ENCODE measurements at regions not wholly inside any gene's neighbourhood (a gene's known extent, or its start where the extent isn't known, plus 50 kb on each side); places are given as distances from the start of the nearest gene placed in this dataset.

DNA sequence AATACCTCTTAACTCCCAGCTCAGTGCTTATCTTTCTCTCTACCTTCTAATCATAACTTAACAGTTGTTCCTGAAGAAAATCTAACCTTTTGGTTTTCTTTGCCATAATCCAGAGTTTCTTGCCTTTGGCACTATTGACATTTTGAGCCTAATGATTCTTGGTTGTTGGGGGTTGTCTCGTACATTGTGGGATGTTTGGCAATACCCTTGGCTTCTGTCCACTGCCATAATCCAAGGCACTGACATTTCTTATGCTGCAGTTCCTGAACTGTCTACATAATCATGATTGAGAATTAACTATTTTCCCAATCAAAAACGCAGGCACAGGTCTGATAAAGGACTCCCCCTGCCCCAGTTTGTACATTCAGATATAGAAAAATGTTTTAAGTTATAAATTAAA, 203.2 kb upstream of the MEX3C start:
- no peak for DNase-seq

DNA sequence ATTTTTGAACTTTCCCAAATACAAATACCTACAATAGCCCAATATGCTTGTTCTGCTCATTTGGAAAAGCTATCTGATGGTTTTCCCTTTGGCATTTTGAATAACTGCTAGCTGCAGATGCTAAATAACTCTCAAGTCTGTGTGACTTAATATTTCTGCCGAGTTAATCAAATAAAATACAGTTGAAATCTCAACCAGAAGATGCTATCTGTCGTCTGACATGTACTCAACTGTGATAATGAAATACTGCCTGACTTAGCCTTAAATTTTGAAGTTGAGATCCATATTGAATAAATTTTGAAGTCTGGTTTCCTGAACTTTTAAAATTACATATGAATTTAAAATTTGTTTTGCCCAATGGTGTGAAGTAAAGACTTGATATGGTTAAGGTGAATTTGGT, 204.4 kb upstream of the MEX3C start:
- DNase-seq: no peak

DNA sequence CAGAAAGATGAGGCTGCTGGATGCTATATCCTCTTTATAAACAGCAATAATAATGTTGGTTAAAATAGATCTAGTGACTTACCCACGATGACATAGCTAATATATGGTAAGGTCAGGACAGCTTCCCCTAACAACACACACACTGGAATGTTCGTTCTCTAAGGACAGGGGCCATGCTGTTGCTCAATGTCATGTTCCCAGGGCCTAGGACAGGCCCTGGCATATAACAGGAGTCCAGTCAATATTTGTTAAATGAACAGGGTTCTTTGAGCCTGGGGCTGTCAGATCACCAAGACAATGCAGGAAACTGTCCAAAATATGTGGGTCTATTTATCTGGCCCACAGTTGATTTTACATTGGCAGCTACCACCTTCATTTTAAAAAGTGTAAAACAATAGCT, 207.1 kb upstream of the MEX3C start:
- DNase-seq: no peak

GRCh38 chr18:51405683-51406477, 208.4 kb upstream of the MEX3C start:
- DNase-seq: no peak

- no peak for DNase-seq
Observed at GRCh38 chr18:51417643-51418483, 220.4 kb upstream of the MEX3C start.

- DNase-seq: no peak
Observed at GRCh38 chr18:51425475-51425874, 228.0 kb upstream of the MEX3C start.

DNA sequence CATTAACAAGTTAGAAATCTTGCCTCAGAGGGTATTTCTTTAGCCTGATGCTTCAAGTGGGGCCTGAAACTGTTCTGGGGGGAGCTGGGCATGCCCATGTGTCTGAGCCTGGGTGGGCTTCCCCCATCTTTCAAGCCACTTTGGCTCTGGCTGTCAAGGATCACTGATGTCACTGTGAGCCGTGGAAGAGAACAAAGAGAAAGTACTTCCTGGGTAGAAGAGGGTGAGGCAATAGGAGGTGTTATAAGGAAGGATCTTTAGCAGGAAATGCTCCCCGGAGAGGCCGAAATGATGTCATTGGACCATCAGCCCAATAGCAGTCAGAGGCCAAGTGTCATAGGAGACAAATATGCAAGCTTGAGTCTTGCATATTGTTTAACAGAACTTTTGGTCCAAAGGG, 228.4 kb upstream of the MEX3C start:
- no peak for DNase-seq

- DNase-seq: no peak
Observed at GRCh38 chr18:51426996-51427395, 229.5 kb upstream of the MEX3C start.

DNA sequence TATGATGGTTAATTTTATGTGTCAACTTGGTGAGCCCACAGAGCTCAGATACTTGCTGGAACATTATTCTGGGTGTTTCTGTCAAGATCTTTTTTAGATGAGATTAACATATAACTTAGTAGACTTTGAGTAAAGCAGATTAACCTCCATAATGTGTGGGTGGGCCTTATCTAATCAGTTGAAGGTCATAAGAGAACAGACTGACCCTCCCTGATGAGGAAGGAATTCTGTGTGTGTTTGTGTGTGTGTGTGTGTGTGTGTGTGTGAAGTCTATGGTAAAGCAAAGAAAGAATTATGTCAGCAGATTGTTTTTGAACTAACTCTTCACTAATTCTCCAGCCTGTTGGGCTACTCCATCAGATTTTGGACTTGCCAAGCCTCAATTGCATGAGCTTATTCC, 232.2 kb upstream of the MEX3C start:
- no peak for DNase-seq

- DNase-seq: no peak
Observed at GRCh38 chr18:51430538-51430937, 233.1 kb upstream of the MEX3C start.

DNA sequence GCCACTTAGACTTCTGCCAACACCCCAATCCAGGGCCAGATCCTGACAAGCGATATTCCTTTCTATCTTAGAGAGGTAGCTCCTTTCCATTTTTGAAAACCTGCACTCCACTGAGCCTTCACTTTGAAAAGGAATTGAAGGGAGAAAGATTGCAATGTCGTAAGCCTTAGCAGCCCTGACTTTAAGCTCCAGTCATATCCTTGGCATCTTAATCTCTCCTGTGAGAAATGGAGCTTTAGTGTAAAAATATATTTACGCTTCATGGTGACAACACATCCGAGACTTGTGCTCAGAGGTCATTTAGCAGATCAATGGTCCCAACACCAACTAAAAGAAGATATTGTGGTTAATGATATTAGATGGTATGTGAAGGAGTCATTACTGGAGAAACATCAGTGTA, 235.8 kb upstream of the MEX3C start:
- DNase-seq: no peak

- no peak for DNase-seq
Observed at GRCh38 chr18:51433881-51434280, 236.4 kb upstream of the MEX3C start.

GRCh38 chr18:51437280-51438271, 240.1 kb upstream of the MEX3C start:
- no peak for DNase-seq

GRCh38 chr18:51438797-51439350, 241.4 kb upstream of the MEX3C start:
- DNase-seq: no peak

GRCh38 chr18:51442012-51442411, 244.5 kb upstream of the MEX3C start:
- DNase-seq: no peak

- no peak for DNase-seq
Observed at GRCh38 chr18:51446571-51447210, 249.2 kb upstream of the MEX3C start.

DNA sequence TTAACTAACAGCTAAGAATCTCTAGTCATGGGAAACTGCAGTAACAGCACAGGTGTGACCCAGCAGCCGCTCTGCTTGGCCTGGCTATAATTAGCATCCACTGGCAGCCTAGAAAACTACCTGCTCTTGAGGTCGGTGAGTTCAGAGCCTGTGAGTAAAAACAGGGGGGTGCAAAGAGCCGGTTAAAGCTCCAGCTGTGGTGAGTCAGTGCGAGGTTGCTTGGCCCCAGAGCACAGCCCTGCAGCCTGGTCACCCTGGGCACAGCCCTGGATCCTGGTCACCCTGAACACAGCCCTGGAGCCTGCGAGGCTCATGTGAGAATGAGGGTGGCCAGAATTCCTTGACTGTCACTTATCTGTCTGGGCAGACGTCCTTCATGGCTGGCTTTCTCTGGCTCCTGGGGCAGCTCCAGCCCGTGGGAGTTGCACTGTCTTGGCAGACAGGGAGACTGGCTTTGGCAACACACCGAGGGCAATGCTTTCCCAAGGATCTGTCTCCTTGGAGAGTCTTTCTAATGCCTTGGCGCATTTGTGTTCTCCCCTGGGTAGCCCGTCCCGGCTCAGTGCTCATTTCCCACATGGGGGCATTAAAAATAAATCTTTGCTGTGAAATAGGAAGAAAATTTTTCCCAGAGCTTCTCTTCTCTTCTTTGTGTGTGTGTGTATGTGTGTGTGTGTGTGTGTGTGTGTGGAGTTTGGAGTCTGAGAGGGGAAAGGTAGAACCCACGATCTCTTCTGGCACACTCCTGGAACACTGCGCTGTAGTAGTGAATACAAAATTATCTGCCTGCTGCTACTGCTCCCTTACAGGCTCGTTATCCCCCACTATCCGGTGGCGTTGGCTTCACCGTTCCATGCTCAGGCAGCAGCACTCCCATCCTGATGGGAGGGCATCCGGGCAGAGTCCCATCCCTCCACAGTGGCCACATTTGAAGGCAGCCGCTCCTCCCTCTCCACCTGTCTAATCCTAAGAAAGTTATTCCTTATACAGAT, 250.2 kb upstream of the MEX3C start:
- DNase-seq: no peak

GRCh38 chr18:51448949-51449348, 251.5 kb upstream of the MEX3C start:
- no peak for DNase-seq

- DNase-seq: no peak
Observed at GRCh38 chr18:51453594-51453993, 256.1 kb upstream of the MEX3C start.

DNA sequence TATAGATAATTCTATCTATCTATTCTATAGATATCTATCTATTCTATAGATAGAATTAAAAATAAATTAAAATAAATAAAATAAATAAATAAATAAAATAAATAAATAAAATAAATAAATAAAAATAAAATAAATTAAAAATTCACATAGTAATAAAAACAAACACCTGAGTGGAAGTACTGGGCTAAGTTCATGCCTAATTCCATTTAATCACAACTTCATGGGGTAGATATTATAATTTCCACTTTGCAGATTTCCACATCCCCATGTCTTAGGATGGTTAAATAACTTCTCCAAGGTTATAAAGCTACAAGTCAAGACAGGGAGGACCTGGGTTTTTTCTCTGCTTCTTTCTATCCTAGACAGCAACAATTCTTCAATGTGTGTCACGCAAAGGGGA, 261.4 kb upstream of the MEX3C start:
- DNase-seq: no peak

- DNase-seq: no peak
Observed at GRCh38 chr18:51461956-51462355, 264.5 kb upstream of the MEX3C start.
